ENCODE measurements at regions not wholly inside any gene's neighbourhood (a gene's known extent, or its start where the extent isn't known, plus 50 kb on each side); places are given as distances from the start of the nearest gene placed in this dataset.
"Not testable (repeated sequence)": the region's sequence is repeated elsewhere in the genome, so short reads cannot be mapped to it uniquely, and the experiment has no call there.

DNA sequence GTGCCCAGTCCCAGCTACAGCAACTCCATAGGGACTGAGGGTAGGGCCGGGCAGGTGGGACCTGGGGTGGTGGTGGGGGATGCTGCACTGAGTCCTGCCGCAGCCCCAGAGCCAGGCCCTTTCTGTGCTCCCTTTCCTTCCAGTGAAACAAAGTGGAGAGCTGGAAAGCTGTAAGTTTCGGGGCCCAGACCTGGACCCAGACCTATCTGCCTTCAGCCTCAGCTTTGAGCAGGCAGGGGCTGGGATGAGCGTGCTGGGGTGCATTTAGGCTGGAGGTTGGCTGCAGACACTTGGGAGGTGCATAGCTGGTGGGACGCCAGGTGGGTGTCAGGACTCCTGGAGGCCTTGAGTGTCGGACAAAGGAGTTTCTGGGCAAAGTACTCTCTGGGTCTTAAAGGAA lies 92.7 kb upstream of the C1orf174 start:
- DNase-seq, result no peak

DNA sequence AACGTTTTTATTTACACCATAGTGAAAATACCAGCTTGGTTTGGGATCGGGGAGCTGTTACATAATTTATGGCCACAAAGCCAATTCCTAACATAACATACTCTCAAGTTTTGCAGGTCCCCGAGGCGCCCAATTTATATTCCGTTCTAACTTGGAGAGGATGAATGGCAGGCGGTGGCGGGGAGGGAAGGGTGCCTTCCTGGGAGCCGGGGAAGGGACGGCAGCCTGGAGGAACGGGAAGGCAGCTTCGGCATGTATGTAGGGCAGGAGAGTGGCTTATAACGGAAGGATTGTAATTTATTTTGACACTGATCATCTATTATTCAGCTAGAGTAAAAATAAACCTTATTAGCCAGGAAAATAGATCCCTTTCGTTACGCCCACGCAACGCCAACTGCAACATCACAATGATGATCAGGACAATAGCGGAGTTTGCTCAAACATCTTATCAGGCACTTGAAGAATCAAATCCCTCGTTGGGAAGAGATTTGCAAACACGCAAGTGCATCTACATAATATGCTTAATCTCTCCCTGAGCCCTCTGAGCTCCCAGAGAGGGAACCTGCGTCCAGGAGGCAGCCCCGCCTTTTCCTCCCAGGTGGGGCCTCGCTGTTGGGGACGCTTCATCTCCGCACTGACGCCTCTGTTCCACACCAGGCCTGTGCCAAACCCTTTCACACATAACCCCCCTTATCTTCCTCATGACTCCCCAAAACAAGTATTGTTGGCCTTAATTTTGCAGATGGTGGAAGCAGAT lies 93.7 kb upstream of the C1orf174 start:
- peak; percentile 33 for DNase-seq

DNA sequence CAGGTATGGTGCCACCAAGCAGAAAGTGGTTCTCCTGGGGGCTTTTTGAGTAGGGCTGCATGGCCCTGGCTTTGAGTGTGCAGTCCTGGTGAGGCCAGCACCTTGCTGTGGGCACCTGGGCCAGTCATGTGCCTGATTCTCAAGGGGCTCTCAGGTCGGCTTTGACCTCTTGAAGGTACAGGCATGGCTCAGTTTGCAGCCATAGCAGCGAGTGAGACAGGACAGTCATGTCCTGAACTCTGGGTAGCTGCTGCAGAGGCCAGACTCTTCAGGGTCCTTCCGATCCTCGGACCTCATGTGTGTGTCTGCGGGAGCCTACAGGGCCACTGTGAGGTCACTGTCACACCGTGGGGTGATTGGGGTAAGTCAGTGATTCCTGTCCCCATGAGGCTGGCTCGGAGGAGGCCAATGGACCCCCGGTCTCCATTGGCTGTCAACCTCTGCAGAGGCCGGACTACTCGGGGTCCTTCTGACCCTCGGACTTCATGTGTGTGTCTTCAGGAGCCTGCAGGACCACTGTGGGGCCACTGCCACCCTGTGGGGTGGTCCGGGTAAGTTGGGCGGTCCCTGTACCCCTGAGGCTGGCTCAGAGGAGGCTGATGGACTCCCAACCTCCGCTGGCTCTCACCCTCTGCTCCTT lies 95.2 kb upstream of the C1orf174 start:
- DNase-seq, result no peak

DNA sequence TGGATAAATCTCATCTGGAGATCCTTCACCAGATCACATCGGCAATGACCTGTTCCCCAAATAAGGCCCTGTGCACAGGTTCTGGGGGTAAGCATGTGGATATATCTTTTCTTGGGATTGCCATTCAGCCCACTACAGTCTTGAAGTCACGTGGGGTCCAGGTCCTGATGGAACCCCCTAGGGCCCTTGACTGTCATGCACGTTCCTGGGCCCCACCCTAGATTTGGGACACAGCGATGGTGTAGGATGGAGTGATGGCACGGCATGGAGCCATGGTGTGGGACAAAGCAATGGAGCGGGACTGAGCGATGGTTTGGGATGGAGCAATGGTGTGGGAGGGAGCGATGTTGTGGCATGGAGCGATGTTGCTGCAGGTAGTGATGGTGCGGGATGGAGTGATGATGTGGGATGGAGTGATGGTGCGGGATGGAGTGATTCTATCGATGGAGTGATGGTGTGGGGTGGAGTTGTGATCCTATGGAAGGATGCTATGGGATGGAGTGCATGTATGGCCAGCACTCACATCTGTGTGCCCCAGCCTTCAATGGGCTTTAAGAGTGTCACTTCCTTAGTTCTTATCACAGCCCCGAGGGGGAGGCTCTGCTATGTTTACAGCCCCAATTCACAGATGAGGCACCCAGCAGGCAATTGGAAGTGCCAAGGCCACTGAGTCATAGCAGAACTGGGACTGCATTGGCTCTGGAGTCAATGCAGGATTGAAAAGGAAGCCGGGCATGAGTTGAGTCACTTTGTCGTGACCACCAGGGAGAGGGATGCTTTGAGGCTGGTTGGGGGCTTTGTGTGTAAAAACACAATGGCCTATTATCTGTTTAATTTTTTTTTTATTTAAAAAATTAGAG lies 97.0 kb upstream of the C1orf174 start:
- DNase-seq, result no peak

DNA sequence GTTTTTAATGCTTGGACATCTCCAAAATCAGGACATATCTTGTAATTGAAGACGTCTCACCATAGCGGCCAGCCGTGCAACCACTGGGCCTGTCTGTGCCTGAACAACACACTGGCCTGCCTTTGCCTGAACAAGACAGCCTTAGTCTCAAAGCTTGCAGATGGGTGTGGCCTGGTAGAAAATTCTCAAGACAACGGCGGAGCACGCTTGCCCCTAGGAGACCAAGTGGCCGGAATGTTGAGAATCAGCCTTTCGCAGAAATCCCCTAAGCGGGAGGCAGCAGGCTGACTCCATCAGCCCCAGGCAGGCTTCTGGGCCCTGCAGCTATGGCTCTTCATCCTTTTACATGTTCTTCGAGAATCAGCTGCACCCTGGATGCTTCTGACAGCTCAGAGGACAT lies 98.0 kb upstream of the C1orf174 start:
- no peak for DNase-seq

DNA sequence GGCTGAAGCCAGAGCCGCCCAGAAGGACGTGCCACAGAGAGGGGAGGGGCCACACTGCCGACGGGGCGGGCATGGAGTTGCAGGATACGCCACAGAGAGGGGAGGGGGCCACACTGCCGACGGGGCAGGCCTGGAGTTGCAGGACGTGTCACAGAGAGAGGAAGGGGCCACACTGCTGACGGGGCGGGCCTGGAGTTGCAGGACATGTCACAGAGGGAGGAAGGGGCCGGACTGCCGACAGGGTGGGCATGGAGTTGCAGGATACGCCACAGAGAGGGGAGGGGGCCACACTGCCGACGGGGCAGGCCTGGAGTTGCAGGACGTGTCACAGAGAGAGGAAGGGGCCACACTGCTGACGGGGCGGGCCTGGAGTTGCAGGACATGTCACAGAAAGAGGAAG lies 99.4 kb upstream of the C1orf174 start:
- DNase-seq, result not testable (repeated sequence)

DNA sequence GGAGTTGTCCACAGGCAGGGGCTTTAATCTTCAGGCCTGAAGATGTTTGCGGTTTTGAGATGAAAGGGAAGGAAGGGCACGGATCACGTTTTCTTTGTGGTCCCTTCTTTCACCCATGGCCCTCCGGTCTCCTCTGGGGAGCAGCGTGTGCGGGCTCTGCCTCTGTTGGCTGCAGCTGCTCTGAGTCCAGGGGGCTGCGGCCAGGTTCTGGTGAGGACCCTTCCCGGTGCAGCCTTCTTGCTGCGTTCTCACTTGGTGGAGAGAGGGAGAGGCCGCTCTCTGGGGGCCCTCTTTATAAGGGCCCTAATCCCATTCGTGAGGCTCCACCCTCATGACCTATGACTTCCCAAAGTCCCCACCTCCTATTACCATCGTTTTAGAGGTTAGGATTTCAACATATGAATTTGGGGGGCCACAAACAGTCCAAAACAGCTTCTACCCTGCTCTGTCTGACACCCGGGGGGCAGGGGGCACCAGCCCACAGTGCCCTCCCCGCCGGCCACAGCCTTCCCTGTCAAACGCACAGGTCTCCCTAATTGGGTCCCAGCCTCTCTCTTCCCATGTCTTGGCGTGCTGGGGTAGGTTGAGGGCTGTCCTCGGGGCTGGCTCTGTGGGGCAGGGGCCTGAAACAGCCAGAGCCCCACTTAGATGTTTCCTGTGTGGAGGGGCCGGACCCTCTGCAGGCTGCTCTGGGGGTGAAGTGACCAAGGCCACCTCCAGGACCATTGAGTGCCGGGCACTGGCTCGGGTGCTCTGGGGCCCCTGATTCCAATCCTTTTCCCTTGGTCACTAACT lies 100.1 kb upstream of the C1orf174 start:
- peak; percentile 34 for DNase-seq

DNA sequence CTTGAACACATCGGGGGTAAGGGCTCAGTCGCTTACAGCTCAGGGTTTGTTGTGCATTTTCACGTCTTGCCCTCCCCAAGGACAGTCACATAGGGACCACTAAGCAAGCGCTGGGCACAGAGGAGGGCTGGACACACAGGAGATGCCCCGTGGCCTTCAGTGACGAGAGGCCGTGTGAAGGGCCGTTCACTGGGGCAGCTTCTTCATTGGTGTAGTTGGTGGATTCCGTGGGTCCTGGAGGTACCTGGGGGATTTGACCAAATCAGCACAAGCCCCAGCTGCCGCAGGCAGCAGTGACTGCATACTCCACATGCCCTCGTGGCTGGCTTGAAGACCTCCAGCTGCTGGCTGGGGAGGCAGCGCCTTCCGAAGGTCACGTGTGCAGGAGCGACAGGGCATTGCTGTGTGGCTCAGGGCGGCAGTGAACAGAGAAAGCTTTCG lies 100.8 kb upstream of the C1orf174 start:
- DNase-seq, result peak; percentile 55

DNA sequence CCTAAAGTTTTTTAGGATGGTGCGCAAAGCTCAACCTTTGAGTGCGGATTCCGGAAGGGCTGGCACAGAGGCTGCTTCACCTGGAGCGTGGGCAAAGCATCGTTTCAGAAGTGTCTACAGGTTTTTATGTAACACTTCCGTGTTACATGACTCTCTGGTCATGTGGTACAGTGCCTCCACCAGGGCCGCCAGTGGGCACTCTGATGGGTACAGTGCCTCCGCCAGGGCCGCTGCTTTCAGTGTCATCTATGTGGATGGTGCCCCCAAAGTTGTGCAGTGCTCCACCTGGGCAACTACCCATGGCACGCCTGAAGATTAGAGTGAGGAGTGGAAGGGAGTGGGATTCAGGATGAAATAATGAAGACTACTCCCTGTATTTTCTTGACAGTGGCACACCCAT lies 101.4 kb upstream of the C1orf174 start:
- peak; percentile 30 for DNase-seq

DNA sequence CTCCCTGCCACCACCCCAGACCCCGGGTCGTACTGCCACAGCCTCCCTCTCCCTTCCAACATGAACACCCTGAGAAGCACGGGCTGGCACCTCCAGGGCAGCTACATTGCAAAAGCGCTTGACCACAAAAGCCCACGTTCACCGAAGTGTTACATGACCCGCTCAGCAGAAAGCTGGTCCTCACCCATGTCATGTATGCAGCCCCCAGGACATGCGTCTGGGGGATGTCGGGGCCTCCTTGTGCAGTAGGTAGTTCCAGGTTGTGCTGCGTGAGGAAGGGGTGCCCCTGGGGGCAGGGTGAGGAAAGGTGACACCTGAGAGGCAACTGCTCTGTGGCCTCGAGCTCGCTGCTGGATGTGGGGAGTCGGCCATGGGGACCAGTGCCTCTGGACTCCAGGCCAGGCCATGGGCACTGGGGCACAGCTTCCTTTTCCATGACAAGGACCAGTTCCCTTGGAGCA lies 102.0 kb upstream of the C1orf174 start:
- DNase-seq, result peak; percentile 44

DNA sequence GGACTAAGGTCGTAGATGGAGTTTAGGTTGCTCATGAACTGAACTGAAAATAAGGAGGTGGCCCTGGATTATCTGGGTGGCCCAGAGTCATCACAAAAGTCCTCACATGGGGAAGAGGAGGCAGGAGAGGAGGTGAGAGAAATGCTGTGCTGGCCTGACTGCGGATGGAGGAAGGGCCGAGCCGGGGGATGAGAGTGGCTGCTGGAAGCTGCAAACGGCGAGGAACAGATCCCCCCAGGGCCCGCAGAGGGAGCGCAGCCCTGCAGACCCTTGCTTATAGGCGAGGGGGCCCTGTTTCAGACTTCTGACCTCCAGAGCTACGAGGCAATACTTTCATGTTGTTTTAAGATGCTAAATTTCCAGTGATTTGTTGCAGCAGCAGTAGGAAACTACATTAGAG lies 102.7 kb upstream of the C1orf174 start:
- DNase-seq, result peak; percentile 14

DNA sequence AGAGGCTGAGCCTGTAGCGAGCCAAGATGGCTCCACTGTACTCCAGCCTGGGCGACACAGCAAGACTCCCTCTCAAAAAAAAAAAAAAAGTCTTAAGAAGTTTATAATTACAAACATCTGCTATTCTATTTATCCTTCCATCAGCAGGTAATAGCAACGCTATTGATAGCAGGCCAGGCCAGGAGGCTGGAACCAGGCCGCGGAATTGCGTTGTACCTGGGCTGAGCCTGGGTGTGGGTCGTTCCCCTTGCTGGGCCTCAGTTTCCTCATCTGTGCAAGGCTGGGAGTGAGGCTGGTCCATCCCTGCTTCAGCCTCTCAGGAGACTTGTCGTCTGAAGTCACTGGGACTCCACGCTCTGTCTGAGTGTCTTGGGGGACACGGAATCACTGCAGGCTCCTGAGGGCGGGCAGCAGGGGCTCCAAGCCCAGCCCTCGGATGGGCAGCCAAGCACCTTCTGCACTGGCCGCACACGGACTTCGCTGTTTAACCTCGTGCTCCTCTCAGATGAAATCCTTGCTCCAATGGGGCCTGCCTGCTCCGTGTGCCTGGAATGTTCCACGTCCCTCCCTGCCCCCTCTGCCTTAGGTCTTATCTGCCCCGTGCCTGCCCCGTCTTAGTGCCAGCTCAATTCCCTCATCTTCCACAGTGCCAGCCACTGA lies 103.9 kb upstream of the C1orf174 start:
- DNase-seq, result peak; percentile 34

DNA sequence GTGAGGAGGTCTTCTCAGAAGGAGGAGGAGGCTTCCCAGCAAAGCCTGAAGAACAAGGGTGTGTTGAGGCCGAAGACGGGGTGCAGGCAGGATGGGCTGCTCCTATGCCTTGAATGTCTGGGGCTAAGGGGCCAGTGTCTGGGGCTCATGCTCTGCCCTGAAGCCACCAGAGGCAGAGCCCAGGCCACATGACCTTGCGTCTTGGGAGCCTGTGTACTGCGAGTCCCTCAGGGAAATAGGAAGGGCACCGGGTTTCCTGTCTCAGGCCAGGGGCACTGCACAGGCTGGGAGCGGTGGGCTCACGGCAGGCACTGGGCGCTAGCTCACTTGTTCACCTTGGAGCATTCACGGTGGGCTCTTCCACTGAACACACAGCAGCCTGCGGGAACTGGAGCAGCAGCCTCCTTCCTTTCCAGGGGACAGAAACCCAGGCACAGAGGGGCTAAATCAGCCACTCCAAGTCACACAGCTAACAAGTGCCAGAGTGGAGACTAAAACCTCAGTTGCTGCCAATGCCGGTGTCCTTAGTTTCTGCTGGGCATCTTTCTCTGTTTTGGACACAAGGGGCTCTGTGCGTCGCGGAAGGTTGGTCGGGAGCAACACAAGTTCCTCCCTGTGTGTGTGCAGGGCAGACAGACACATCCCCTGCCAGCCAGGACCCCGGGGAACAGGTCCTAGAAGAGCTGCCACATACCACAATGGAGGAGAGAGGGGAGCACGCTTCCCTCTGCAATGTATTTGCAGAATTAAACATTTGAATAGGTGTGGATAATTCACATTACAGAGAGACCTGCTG lies 104.8 kb upstream of the C1orf174 start:
- DNase-seq, result peak; percentile 46

DNA sequence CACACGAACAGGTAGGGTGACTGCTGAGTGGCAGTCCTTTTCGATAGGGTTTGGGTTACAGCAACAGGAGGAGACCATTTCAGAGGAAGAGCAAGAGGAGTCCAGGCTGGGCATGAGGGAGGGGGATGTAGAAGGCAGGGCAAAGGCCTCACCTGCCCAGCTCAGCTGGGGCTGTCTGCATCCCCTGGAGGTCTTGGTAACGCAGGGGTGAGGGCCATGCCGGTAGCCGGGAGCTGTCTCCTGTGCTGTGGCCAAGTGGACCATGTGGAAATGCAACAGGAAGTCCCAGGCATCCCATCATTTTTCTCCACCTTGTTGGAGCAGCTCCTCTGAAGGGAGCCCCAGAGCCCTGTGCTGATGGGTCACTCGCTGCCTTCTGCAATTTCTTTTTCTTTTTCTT lies 105.4 kb upstream of the C1orf174 start:
- peak; percentile 42 for DNase-seq

DNA sequence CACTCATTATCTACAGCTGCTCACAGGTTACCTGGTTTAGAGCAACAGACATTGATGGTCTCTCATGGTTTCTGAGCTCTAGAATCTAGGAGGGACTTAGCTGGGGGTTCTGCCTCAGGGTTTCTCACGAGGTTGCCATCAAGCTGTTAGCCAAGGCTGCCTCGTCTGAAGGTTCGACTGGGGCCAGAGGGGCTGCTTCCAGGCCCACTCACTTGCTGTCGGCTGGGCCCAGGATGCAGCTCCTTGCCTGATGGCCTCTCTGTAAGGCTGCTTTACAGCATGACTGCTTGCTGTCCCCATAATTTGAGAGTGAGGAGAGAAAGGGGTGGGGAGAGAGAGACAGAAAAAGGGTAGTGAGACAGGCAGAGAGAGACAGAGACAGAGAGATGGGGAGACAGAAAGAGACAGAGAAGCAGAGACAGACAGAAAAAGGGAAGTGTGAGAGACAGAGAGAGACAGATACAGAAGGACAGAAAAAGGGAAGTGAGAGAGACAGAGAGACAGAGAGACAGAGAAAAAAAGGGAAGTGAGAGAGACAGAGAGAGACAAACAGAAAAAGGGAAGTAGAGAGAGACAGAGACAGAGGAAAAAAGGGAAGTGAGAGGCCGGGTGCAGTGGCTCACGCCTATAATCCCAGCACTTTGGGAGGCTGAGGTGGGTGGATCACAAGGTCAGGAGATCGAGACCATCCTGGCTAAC lies 106.8 kb upstream of the C1orf174 start:
- peak; percentile 14 for DNase-seq

DNA sequence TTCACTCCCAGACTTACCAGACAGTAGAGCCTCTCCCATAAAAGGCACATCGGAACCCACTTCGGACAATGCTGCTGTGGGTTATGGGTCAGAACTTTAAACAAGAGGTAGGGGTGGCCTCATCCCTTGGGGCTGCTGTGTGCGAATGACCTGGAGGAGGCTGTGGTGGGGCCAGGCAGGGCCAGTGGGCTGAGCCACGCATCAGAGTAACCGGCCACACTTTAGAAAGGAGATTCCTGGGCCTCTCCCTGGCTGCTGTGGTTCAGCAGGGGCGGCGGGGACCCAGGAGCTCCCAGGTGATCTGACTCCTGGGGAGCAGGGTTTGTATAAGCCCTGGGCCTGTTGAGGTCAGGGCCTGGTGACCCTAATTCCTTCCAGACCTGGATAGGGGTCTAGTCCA lies 110.2 kb upstream of the C1orf174 start:
- peak; percentile 41 for DNase-seq

DNA sequence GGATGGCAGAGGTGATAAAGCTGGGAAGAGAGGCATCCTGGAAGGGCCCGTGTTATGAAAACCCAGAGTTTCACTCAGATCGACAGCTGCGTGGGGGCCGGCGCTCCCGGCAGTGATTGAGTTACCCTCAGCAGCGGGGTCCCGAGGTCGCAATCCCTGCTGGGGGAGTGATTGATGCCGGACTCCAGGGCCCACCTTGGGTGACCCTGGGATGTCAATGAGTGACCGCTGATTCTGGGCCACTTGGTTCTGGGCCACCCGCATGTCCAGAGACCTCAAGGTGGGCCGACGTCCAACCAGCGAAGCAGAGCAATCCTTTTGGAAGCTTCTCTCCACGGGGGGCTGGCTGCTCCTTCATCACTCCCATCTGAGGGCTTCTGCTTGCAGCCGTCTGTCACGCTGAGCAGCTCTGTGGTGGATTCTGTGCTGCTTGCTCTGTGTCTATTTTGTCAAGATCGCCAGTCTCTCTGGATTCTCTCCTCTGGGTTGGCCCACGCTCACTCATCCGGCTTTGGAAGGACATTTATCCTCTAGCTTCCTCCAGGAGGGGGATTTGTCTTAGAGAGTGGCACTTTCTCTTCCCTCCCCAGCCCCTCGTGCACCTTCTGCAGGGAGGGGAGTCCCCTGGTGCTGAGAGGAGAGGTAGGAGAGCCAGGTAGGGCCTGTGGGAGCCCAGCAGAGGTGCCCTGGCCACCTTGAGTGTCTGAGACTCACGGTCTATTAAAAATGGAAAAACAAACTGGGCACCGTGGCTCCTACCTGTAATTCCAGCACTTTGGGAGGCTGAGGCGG lies 110.9 kb upstream of the C1orf174 start:
- DNase-seq, result peak; percentile 44

DNA sequence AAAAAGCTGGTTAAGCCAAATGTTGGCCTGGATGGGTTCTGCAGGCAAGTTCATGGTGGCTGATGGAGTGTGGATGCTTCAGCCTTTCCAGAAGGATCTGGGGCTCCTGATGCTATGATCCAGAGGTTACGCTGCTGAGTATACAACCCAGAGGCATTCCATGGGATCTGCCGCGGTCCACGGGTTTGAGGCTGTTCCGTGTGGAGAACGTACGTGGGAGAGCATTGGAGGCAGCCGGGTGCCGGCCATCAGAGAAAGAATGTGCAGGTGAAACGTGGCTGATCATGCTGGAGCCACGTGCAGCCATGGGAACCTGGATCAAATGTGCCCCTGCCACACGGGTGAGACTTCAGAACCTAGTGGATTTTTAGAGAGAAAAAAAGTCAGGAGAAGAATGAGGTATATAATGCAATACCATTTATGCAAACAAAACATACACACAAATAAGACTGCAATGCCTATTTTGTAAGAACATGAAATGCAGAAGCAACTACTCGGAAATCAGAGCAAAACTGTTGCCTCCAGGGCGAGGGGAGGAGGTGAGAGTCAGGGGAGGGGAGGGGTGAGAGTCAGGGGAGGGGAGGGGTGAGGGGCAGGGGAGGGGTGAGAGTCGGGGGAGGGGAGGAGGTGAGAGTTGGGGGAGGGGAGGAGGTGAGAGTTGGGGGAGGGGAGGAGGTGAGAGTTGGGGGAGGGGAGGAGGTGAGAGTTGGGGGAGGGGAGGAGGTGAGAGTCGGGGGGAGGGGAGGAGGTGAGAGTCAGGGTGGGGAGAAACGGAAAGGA lies 116.5 kb upstream of the C1orf174 start:
- peak; percentile 25 for DNase-seq
